ENCODE measurements at regions not wholly inside any gene's neighbourhood (a gene's known extent, or its start where the extent isn't known, plus 50 kb on each side); places are given as distances from the start of the nearest gene placed in this dataset.
"Not testable (repeated sequence)": the region's sequence is repeated elsewhere in the genome, so short reads cannot be mapped to it uniquely, and the experiment has no call there.

GRCh38 chr13:84086098-84086846 lies 204.0 kb upstream of the SLITRK1 start:
- not testable (repeated sequence) for TF ChIP-seq CTCF (IDR thresholded peaks at IDR 0.05 in 2 of 3, conservative IDR thresholded peaks at IDR 0.05 in 1 of 3; ENCODE audit: borderline replicate concordance in 1 of 3, insufficient read depth in 1 of 3, low read depth in 2 of 3, low read length in 2 of 3); EZH2 (IDR thresholded peaks at IDR 0.05); YY1 (IDR thresholded peaks at IDR 0.05; ENCODE audit: extremely low read depth, insufficient replicate concordance, low read depth, low read length); REST (IDR thresholded peaks at IDR 0.05; ENCODE audit: low read depth); SRF (IDR thresholded peaks at IDR 0.05; ENCODE audit: low read depth)

Measured in HCT116 (cell line).